VCaP (cell line): ENCODE measurements at regions not wholly inside any gene's neighbourhood (a gene's known extent, or its start where the extent isn't known, plus 50 kb on each side); places are given as distances from the start of the nearest gene placed in this dataset.

Experiments
- H3K27ac ChIP-seq: fragments of 450-650 bp; 2 replicates; pipeline ENCODE4 v1.5.1; 2017
- CTCF ChIP-seq: fragments of 450-650 bp; conservative IDR thresholded peaks from 2 replicates; pipeline ENCODE4 v1.5.1; 2017; ENCODE audit warnings: mild to moderate bottlenecking, moderate library complexity

- TF ChIP-seq CTCF = no peak
- no peak overlapping the region for H3K27ac ChIP-seq
These were observed 234.6 kb upstream of the MIR17HG start for GRCh38 chr13:91112924-91113277.

GRCh38 chr13:91115776-91116175 lies 231.7 kb upstream of the MIR17HG start:
- H3K27ac ChIP-seq = no peak overlapping the region
- TF ChIP-seq CTCF = no peak

- no peak for TF ChIP-seq CTCF
- no peak overlapping the region for H3K27ac ChIP-seq
These were observed 230.1 kb upstream of the MIR17HG start for GRCh38 chr13:91117351-91117750.

- no peak for TF ChIP-seq CTCF
- no peak overlapping the region for H3K27ac ChIP-seq
These were observed 227.8 kb upstream of the MIR17HG start for GRCh38 chr13:91119643-91120042.

GRCh38 chr13:91122766-91123165 lies 224.7 kb upstream of the MIR17HG start:
- TF ChIP-seq CTCF = no peak
- no peak overlapping the region for H3K27ac ChIP-seq

GRCh38 chr13:91123456-91124127 lies 223.9 kb upstream of the MIR17HG start:
- no peak for TF ChIP-seq CTCF
- H3K27ac ChIP-seq = no peak overlapping the region

GRCh38 chr13:91126806-91127205 lies 220.7 kb upstream of the MIR17HG start:
- H3K27ac ChIP-seq = no peak overlapping the region
- TF ChIP-seq CTCF = no peak
